ENCODE measurements at regions not wholly inside any gene's neighbourhood (a gene's known extent, or its start where the extent isn't known, plus 50 kb on each side); places are given as distances from the start of the nearest gene placed in this dataset.

DNA sequence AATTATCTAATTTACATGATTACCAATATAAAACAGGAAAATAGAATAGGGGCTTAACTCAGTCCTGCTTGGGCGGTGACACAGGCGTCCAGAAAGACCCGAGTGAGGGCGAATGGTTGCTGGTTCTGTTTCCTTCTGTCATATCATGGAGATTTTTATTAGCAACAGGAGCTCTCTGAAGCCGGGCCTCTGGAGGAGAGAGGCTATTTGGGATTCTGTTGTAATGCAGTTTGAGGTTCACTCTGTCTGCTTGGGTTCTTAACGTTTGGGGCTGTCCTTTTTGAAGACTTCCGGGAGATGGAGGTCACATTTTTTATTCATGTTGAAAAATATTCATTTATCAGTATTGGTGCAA is 115.7 kb upstream of the ZNF536 start:
- H3K9me2 ChIP-seq (ENCODE audit: insufficient read depth): no peaks in the 10 kb centered on the region
- no peaks in the 10 kb centered on the region for H3K79me2 ChIP-seq (ENCODE audit: insufficient read depth, low read length)
- RAD21 ChIA-PET (ENCODE audit: low non-redundant PET in 1 of 2, low total read pairs in 2 of 2, uncharacterized antibody in 2 of 2, unreplicated experiment in 2 of 2): no interaction called here
- no TSS peak for BruUV-seq (replicated peaks)
- no peak overlapping the region for H3K4me3 ChIP-seq (replicated peaks in 1 of 2; ENCODE audit: low read depth in 1 of 2, low read length in 2 of 2)
- no peaks in the 10 kb centered on the region for H3K36me3 ChIP-seq (ENCODE audit: control insufficient read depth in 1 of 2, insufficient read depth in 2 of 2, low read length in 2 of 2)
- intact Hi-C loops (cut with micrococcal nuclease): no loop called here
- CTCF ChIA-PET: no interaction called here
- H3K4me1 ChIP-seq (ENCODE audit: control insufficient read depth in 1 of 2, insufficient read depth in 2 of 2, low read length in 2 of 2): peaks cover 0 to 4% of the 10 kb centered on the region in 2 experiments; a peak in 1 of 4 replicates
- no peak overlapping the region for H3K4me2 ChIP-seq (ENCODE audit: low read length)
- H3K9ac ChIP-seq (ENCODE audit: low read length): no peak overlapping the region
- TF ChIP-seq SIN3A (IDR thresholded peaks at IDR 0.05; ENCODE audit: low read depth) (no peak), EZH2phosphoT487 (IDR thresholded peaks at IDR 0.05; ENCODE audit: borderline replicate concordance) (no peak), RAD21 (IDR thresholded peaks at IDR 0.05; ENCODE audit: low read depth) (no peak), POLR2A (IDR thresholded peaks at IDR 0.05; ENCODE audit: borderline replicate concordance, extremely low read depth, insufficient read depth, insufficient read length) (no peak), FOSL1 (IDR thresholded peaks at IDR 0.05; ENCODE audit: low read depth) (no peak), EZH2 (IDR thresholded peaks at IDR 0.05) (no peak), SP1 (IDR thresholded peaks at IDR 0.05; ENCODE audit: low read depth) (no peak), YY1 (IDR thresholded peaks at IDR 0.05; ENCODE audit: extremely low read depth, insufficient replicate concordance, low read depth, low read length) (no peak), CBX3 (IDR thresholded peaks at IDR 0.05; ENCODE audit: low read depth) (no peak), ZFX (IDR thresholded peaks at IDR 0.05) (no peak), SRF (IDR thresholded peaks at IDR 0.05; ENCODE audit: low read depth) (no peak), CEBPB (IDR thresholded peaks at IDR 0.05; ENCODE audit: low read depth) (no peak)
- TF ChIP-seq, protein P1, sequence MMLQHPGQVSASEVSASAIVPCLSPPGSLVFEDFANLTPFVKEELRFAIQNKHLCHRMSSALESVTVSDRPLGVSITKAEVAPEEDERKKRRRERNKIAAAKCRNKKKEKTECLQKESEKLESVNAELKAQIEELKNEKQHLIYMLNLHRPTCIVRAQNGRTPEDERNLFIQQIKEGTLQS (IDR thresholded peaks at IDR 0.05): no peak
- TF ChIP-seq, protein P2, sequence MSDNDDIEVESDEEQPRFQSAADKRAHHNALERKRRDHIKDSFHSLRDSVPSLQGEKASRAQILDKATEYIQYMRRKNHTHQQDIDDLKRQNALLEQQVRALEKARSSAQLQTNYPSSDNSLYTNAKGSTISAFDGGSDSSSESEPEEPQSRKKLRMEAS (IDR thresholded peaks at IDR 0.05): no peak
- TF ChIP-seq, protein P3, sequence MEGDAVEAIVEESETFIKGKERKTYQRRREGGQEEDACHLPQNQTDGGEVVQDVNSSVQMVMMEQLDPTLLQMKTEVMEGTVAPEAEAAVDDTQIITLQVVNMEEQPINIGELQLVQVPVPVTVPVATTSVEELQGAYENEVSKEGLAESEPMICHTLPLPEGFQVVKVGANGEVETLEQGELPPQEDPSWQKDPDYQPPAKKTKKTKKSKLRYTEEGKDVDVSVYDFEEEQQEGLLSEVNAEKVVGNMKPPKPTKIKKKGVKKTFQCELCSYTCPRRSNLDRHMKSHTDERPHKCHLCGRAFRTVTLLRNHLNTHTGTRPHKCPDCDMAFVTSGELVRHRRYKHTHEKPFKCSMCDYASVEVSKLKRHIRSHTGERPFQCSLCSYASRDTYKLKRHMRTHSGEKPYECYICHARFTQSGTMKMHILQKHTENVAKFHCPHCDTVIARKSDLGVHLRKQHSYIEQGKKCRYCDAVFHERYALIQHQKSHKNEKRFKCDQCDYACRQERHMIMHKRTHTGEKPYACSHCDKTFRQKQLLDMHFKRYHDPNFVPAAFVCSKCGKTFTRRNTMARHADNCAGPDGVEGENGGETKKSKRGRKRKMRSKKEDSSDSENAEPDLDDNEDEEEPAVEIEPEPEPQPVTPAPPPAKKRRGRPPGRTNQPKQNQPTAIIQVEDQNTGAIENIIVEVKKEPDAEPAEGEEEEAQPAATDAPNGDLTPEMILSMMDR (IDR thresholded peaks at IDR 0.05 in 2 of 3, conservative IDR thresholded peaks at IDR 0.05 in 1 of 3; ENCODE audit: borderline replicate concordance in 1 of 3, insufficient read depth in 1 of 3, low read depth in 2 of 3, low read length in 2 of 3): no peak
- no peaks in the 10 kb centered on the region for H3K9me3 ChIP-seq (ENCODE audit: control insufficient read depth in 1 of 2, insufficient read depth in 1 of 2, low read depth in 1 of 2, low read length in 2 of 2)
- H4K20me1 ChIP-seq (ENCODE audit: insufficient read depth): no peaks in the 10 kb centered on the region
- H3K27ac ChIP-seq (ENCODE audit: low read depth, low read length): no peak overlapping the region
- no peak for ATAC-seq
- POLR2A ChIA-PET: no interaction called here
- DNase-seq (ENCODE audit: low read depth, low spot score): no peak
- H2AFZ ChIP-seq (ENCODE audit: low read depth, low read length, poor library complexity, severe bottlenecking): no peak overlapping the region
- H3K27me3 ChIP-seq (ENCODE audit: insufficient read depth, low read length): peaks cover 63% of the 10 kb centered on the region
